ENCODE measurements at regions not wholly inside any gene's neighbourhood (a gene's known extent, or its start where the extent isn't known, plus 50 kb on each side); places are given as distances from the start of the nearest gene placed in this dataset.

- H3K18ac ChIP-seq (ENCODE audit: low read depth, low read length): no peak overlapping the region
- H3K14ac ChIP-seq (replicated peaks; ENCODE audit: low read depth, low read length): no peak overlapping the region
- in situ Hi-C loops (cut with MboI; ENCODE audit: low sequenced_read_pairs) (no loop called here), dilution Hi-C loops (cut with HindIII; ENCODE audit: low sequenced_read_pairs, unreplicated experiment) (no loop called here), intact Hi-C loops (cut with micrococcal nuclease) (no loop called here)
- no peak overlapping the region for H4K91ac ChIP-seq (ENCODE audit: insufficient read depth, low read depth, low read length)
- H3K79me1 ChIP-seq (ENCODE audit: low read depth in 1 of 2, low read length in 2 of 2): no peaks in the 10 kb centered on the region
- ATAC-seq (ENCODE audit: low read depth) (no peak), DNase-seq (no peak)
- no peaks in the 10 kb centered on the region for H3K27me3 ChIP-seq (ENCODE audit: control insufficient read depth, insufficient read depth, low read length)
- no peaks in the 10 kb centered on the region for H3K4me1 ChIP-seq (ENCODE audit: control insufficient read depth, insufficient read depth, low read length)
- H3K36me3 ChIP-seq (ENCODE audit: control insufficient read depth, insufficient read depth, low read length): no peaks in the 10 kb centered on the region
- POLR2A ChIA-PET (ENCODE audit: unreplicated experiment): no interaction called here
- H3K4me3 ChIP-seq (ENCODE audit: insufficient read depth, low read depth, low read length): no peak overlapping the region
- no peak overlapping the region for H2BK120ac ChIP-seq (ENCODE audit: low read depth, low read length)
- H2BK15ac ChIP-seq (ENCODE audit: low read depth, low read length): no peak overlapping the region
- no peak overlapping the region for H3K4me2 ChIP-seq (ENCODE audit: low read depth, low read length)
- no peak overlapping the region for H2AFZ ChIP-seq (replicated peaks; ENCODE audit: low read length, poor library complexity)
- TF ChIP-seq POLR2A (IDR thresholded peaks at IDR 0.05; ENCODE audit: low read depth, low read length) (no peak), CTCF (conservative IDR thresholded peaks at IDR 0.05; ENCODE audit: low read depth, low read length) (no peak), MAFK (IDR thresholded peaks at IDR 0.05; ENCODE audit: low read depth, low read length) (no peak), MAZ (IDR thresholded peaks at IDR 0.05; ENCODE audit: borderline replicate concordance, low read depth, low read length) (no peak), FOS (IDR thresholded peaks at IDR 0.05; ENCODE audit: low read depth, low read length) (no peak), SMC3 (IDR thresholded peaks at IDR 0.05; ENCODE audit: low read depth, low read length) (no peak), RAD21 (IDR thresholded peaks at IDR 0.05; ENCODE audit: low read length) (no peak), RFX5 (IDR thresholded peaks at IDR 0.05; ENCODE audit: low read depth, low read length) (no peak), CEBPB (IDR thresholded peaks at IDR 0.05; ENCODE audit: low read depth, low read length) (no peak), RCOR1 (IDR thresholded peaks at IDR 0.05; ENCODE audit: insufficient replicate concordance, low read length) (no peak), BHLHE40 (IDR thresholded peaks at IDR 0.05; ENCODE audit: low read depth, low read length) (no peak), MXI1 (IDR thresholded peaks at IDR 0.05; ENCODE audit: borderline replicate concordance, low read depth, low read length) (no peak), CHD1 (IDR thresholded peaks at IDR 0.05; ENCODE audit: low read depth, low read length) (no peak), NFE2L2 (IDR thresholded peaks at IDR 0.05; ENCODE audit: low read depth, low read length) (no peak)
- TF ChIP-seq, protein P1, sequence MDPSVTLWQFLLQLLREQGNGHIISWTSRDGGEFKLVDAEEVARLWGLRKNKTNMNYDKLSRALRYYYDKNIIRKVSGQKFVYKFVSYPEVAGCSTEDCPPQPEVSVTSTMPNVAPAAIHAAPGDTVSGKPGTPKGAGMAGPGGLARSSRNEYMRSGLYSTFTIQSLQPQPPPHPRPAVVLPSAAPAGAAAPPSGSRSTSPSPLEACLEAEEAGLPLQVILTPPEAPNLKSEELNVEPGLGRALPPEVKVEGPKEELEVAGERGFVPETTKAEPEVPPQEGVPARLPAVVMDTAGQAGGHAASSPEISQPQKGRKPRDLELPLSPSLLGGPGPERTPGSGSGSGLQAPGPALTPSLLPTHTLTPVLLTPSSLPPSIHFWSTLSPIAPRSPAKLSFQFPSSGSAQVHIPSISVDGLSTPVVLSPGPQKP (IDR thresholded peaks at IDR 0.05; ENCODE audit: borderline replicate concordance, low read depth, low read length): no peak
- TF ChIP-seq, protein P2, sequence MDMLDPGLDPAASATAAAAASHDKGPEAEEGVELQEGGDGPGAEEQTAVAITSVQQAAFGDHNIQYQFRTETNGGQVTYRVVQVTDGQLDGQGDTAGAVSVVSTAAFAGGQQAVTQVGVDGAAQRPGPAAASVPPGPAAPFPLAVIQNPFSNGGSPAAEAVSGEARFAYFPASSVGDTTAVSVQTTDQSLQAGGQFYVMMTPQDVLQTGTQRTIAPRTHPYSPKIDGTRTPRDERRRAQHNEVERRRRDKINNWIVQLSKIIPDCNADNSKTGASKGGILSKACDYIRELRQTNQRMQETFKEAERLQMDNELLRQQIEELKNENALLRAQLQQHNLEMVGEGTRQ (IDR thresholded peaks at IDR 0.05; ENCODE audit: low read depth, low read length): no peak
- no peak overlapping the region for H2BK5ac ChIP-seq (ENCODE audit: low read depth, low read length, poor library complexity, severe bottlenecking)
- H3K9me1 ChIP-seq (ENCODE audit: insufficient read depth, low read length): no peaks in the 10 kb centered on the region
- H4K8ac ChIP-seq (ENCODE audit: low read depth in 2 of 2, low read length in 2 of 2): no peak overlapping the region
- H2BK20ac ChIP-seq (ENCODE audit: low read depth, low read length): no peak overlapping the region
- CTCF ChIA-PET: no interaction called here
- 83% methylated on average over 1 of the region's 2 CpGs; no CpG with 5 or more reads in 1 of the 2 experiments for WGBS, 2 experiments (ENCODE audit: extremely low coverage in 2 of 2, insufficient read length in 1 of 2)
- no peak overlapping the region for H3K23ac ChIP-seq (ENCODE audit: low read depth, low read length)
- H3K9ac ChIP-seq (ENCODE audit: low read depth, low read length): no peak overlapping the region
- no peak overlapping the region for H2AK9ac ChIP-seq (replicated peaks; ENCODE audit: low read depth, low read length, poor library complexity)
- H4K20me1 ChIP-seq (ENCODE audit: insufficient read depth, low read length): no peaks in the 10 kb centered on the region
- no peak overlapping the region for H3K4ac ChIP-seq (ENCODE audit: low read depth, low read length)
- no TSS peak for BruUV-seq (replicated peaks)
- H3K56ac ChIP-seq (ENCODE audit: extremely low read depth, insufficient read depth, low read length): no peak overlapping the region
- no peak overlapping the region for H4K5ac ChIP-seq (ENCODE audit: low read depth, low read length)
- H2AK5ac ChIP-seq (ENCODE audit: low read depth, low read length): no peak overlapping the region
- H3K27ac ChIP-seq (ENCODE audit: insufficient read depth, low read length): no peak overlapping the region
- no peaks in the 10 kb centered on the region for H3K9me3 ChIP-seq (ENCODE audit: control insufficient read depth, insufficient read depth, low read length)
These were observed 534.0 kb downstream of the EFNB2 start for GRCh38 chr13:106001443-106001842.

Data from IMR-90 (cell line).